Limb (tissue), 2 donors: ENCODE measurements at regions not wholly inside any gene's neighbourhood (a gene's known extent, or its start where the extent isn't known, plus 50 kb on each side); places are given as distances from the start of the nearest gene placed in this dataset.

ENCODE experiments used
- DNase-seq, 2 donors: peaks; one replicate each; pipeline ENCODE4 v3.0.0-alpha.2; 2016; ENCODE audit errors: extremely low spot score in 2 of 2

GRCh38 chr6:39998126-39998525, 63.9 kb upstream of the MOCS1 start:
- no peak for DNase-seq

DNA sequence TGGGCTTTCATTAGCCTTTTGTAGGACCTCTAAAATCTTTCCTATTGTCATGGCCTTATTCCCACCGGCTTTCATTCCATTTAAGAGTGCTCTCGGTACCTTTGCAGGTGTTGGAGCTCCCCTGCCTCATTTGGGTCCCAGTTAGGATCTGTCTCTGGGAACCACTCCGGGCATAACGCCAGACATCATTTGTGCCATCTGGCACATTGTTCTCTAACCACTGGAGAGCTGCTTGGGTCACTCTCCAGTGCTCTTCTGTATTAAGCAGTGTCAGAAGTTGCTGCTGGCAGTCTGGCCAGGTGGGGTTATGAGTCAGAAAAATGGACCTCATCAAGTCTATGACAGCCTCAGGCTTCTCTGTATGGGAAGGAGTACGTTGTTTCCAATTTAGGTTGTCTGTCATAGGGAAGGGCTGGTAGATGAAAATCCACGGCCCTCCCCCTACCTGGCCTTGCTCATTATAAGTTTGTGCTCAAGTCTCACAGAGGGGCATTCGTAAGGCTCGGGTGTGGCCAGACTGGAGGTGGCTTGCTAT, 62.9 kb upstream of the MOCS1 start:
- DNase-seq, result no peak

GRCh38 chr6:39995633-39996032, 61.4 kb upstream of the MOCS1 start:
- no peak for DNase-seq

DNA sequence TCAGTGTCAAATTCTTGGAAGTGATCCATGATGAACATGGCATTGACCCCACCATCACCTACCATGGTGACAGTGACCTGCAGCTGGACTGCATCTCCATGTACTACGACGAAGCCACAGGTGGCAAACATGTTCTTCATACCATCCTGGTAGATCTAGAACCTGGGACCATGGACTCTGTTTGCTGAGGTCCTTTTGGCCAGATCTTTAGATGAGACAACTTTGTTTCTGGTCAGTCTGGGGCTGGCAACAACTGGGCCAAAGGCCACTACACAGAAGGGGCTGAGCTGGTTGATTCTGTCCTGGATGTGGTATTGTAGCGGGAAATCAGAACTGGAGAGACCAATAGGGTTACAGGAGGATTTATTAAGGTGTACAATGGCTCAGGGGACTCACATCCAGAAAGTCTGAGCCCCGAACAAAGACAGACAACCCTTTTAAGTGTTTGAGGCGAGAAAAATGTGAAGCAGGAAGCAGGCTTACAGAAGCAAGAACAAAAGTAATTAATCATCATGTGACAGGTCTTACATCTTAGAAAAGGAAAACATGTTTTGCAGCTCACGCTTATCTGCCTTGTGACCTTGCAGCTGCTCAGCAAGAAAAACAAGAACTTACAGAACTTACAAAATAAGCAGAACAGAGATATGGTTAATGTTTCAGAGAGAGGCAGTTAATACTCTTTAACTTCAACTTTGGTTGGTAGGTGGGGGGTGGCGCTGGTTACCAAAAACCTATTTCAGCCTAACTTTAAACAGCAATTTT, 58.8 kb upstream of the MOCS1 start:
- DNase-seq, result no peak
